A673 (cell line): ENCODE measurements at regions not wholly inside any gene's neighbourhood (a gene's known extent, or its start where the extent isn't known, plus 50 kb on each side); places are given as distances from the start of the nearest gene placed in this dataset.

Experiments
- BruUV-seq: library from RNA; stranded (reverse); fragments of 400-500 nt; replicated peaks from 2 replicates; lab custom pipeline; 2021; lab: Mats Ljungman, UMichigan
- CTCF ChIA-PET: fragments of 300-600 bp; sonication (Branson Sonifier 250); formaldehyde crosslinking; loops from one replicate; lab custom pipeline; 2022; ENCODE audit warnings: antibody characterized with exemption; lab: Charles Lee
- POLR2A ChIA-PET: fragments of 300-600 bp; sonication (Branson Sonifier 250); formaldehyde crosslinking; loops from one replicate; lab custom pipeline; 2022; ENCODE audit warnings: antibody characterized with exemption; ENCODE audit not compliant: low non-redundant PET; lab: Charles Lee
- DNase-seq: peaks from one replicate; pipeline ENCODE4 v3.0.0-alpha.2; 2015; ENCODE audit warnings: low spot score
- H3K27ac ChIP-seq: fragments of 200-600 bp; sonication (generic); 2 replicates; pipeline ENCODE4 v1.5.1; 2016; ENCODE audit warnings: mixed run types, low read depth, mild to moderate bottlenecking, mixed read lengths, antibody characterized with exemption, low read length; ENCODE audit not compliant: poor library complexity, severe bottlenecking
- H3K27me3 ChIP-seq: fragments of 200-600 bp; sonication (generic); replicated peaks from 2 replicates; pipeline ENCODE4 v1.6.1; 2017; ENCODE audit warnings: mixed run types, low read depth, mild to moderate bottlenecking, mixed read lengths, antibody characterized with exemption, low read length; ENCODE audit not compliant: insufficient read depth, poor library complexity
- H3K36me3 ChIP-seq: fragments of 200-600 bp; sonication (generic); 2 replicates; pipeline ENCODE4 v1.6.1; 2016; ENCODE audit warnings: mixed run types, mild to moderate bottlenecking, mixed read lengths, antibody characterized with exemption, low read length; ENCODE audit not compliant: insufficient read depth, poor library complexity, severe bottlenecking
- H3K4me1 ChIP-seq: fragments of 200-600 bp; sonication (generic); 2 replicates; pipeline ENCODE4 v1.6.1; 2017; ENCODE audit warnings: mixed run types, mild to moderate bottlenecking, mixed read lengths, antibody characterized with exemption, low read length; ENCODE audit not compliant: insufficient read depth, poor library complexity, severe bottlenecking
- H3K4me3 ChIP-seq: fragments of 200-600 bp; sonication (generic); 2 replicates; pipeline ENCODE4 v1.5.1; 2016; ENCODE audit warnings: low read depth, mixed run types, mild to moderate bottlenecking, mixed read lengths, low read length; ENCODE audit not compliant: poor library complexity, severe bottlenecking
- H3K9me3 ChIP-seq: fragments of 200-600 bp; sonication (generic); 2 replicates; pipeline ENCODE4 v1.6.1; 2016; ENCODE audit warnings: mixed run types, low read depth, mild to moderate bottlenecking, mixed read lengths, antibody characterized with exemption, low read length; ENCODE audit not compliant: poor library complexity, severe bottlenecking
- CTCF ChIP-seq: fragments of 300-800, 200-600 bp; sonication (generic); conservative IDR thresholded peaks from 2 replicates; pipeline ENCODE4 v1.5.1; 2017; ENCODE audit warnings: low read depth, mild to moderate bottlenecking, antibody characterized with exemption, low read length, moderate library complexity, mixed read lengths
- EZH2 ChIP-seq: fragments of 200-600 bp; sonication (generic); IDR thresholded peaks from 2 replicates; pipeline ENCODE4 v1.6.1; 2017; ENCODE audit warnings: borderline replicate concordance, low read depth, mild to moderate bottlenecking, mixed read lengths, antibody characterized with exemption, low read length; ENCODE audit not compliant: poor library complexity, severe bottlenecking
- intact Hi-C: fragments of 100-400 bp; cut with micrococcal nuclease; formaldehyde crosslinking; loops from one replicate; pipeline ENCODE4 v1.10.0; 2022; ENCODE audit not compliant: unreplicated experiment

- intact Hi-C loops, result no loop called here
- no peak overlapping the region for H3K4me3 ChIP-seq
- ChIA-PET POLR2A (interaction anchor here (0.6 kb wide), 1 partner anchor 543 kb away, joined by 7 read pairs; no protein-coding TSS in a partner anchor), CTCF (no interaction called here)
- H3K9me3 ChIP-seq, result no peaks in the 10 kb centered on the region
- no peak overlapping the region for H3K27ac ChIP-seq
- no peaks in the 10 kb centered on the region for H3K4me1 ChIP-seq
- TF ChIP-seq EZH2, result no peak
- no peak for TF ChIP-seq CTCF
- H3K27me3 ChIP-seq, result peaks cover 52% of the 10 kb centered on the region
- no peak for DNase-seq
- BruUV-seq, result no TSS peak
- H3K36me3 ChIP-seq, result no peaks in the 10 kb centered on the region
Measured at GRCh38 chr10:10845185-10845584, 172.5 kb upstream of the CELF2 start.

GRCh38 chr10:10845826-10846503, 171.7 kb upstream of the CELF2 start:
- TF ChIP-seq CTCF (no peak), EZH2 (no peak)
- Histone ChIP-seq H3K4me1 (no peaks in the 10 kb centered on the region), H3K27me3 (peaks cover 52% of the 10 kb centered on the region), H3K36me3 (no peaks in the 10 kb centered on the region), H3K9me3 (no peaks in the 10 kb centered on the region), H3K27ac (no peak overlapping the region), H3K4me3 (no peak overlapping the region)
- ChIA-PET CTCF (no interaction called here), POLR2A (interaction anchor here (0.6 kb wide), 1 partner anchor 542 kb away, joined by 7 read pairs; no protein-coding TSS in a partner anchor)
- DNase-seq, result no peak
- BruUV-seq, result no TSS peak
- intact Hi-C loops, result no loop called here

GRCh38 chr10:10846504-10846900, 171.2 kb upstream of the CELF2 start:
- H3K4me3 ChIP-seq, result no peak overlapping the region
- H3K4me1 ChIP-seq, result no peaks in the 10 kb centered on the region
- no peaks in the 10 kb centered on the region for H3K9me3 ChIP-seq
- BruUV-seq, result no TSS peak
- ChIA-PET CTCF (no interaction called here), POLR2A (no interaction called here)
- no peak overlapping the region for H3K27ac ChIP-seq
- TF ChIP-seq CTCF, result no peak
- DNase-seq, result no peak
- no peaks in the 10 kb centered on the region for H3K36me3 ChIP-seq
- H3K27me3 ChIP-seq, result peaks cover 52% of the 10 kb centered on the region
- intact Hi-C loops, result no loop called here
